IMR-90 (cell line): ENCODE measurements at regions not wholly inside any gene's neighbourhood (a gene's known extent, or its start where the extent isn't known, plus 50 kb on each side); places are given as distances from the start of the nearest gene placed in this dataset.
A peak's percentile ranks its signal among the peaks of the same experiment; 100 is the strongest.

Source experiments
- BHLHE40 ChIP-seq: fragments of 150-350 bp; IDR thresholded peaks from 2 replicates; pipeline ENCODE4 v1.6.1; 2016; ENCODE audit warnings: mild to moderate bottlenecking, low read depth, low read length
- CEBPB ChIP-seq: IDR thresholded peaks from 2 replicates; pipeline ENCODE4 v1.6.1; 2012; ENCODE audit warnings: low read depth, low read length, improper control_type of control experiment
- CTCF ChIP-seq: conservative IDR thresholded peaks from 2 replicates; pipeline ENCODE4 v1.5.1; 2012; ENCODE audit warnings: mild to moderate bottlenecking, low read depth, low read length, improper control_type of control experiment
- ELK1 ChIP-seq: fragments of 150-350 bp; IDR thresholded peaks from 2 replicates; pipeline ENCODE4 v1.6.1; 2016; ENCODE audit warnings: low read depth, mild to moderate bottlenecking, low read length, moderate library complexity, borderline replicate concordance
- MAFK ChIP-seq: IDR thresholded peaks from 2 replicates; pipeline ENCODE4 v1.6.1; 2012; ENCODE audit warnings: low read depth, low read length, improper control_type of control experiment
- MXI1 ChIP-seq: IDR thresholded peaks from 2 replicates; pipeline ENCODE4 v1.6.1; 2012; ENCODE audit warnings: low read depth, mild to moderate bottlenecking, low read length, moderate library complexity, borderline replicate concordance
- POLR2A ChIP-seq: IDR thresholded peaks from 2 replicates; pipeline ENCODE4 v1.6.1; 2012; ENCODE audit warnings: mild to moderate bottlenecking, low read depth, low read length
- RAD21 ChIP-seq: IDR thresholded peaks from 2 replicates; pipeline ENCODE4 v1.6.1; 2012; ENCODE audit warnings: low read length, improper control_type of control experiment
- RCOR1 ChIP-seq: IDR thresholded peaks from 2 replicates; pipeline ENCODE4 v1.6.1; 2012; ENCODE audit warnings: mild to moderate bottlenecking, low read length, improper control_type of control experiment; ENCODE audit not compliant: insufficient replicate concordance
- RFX5 ChIP-seq: IDR thresholded peaks from 2 replicates; pipeline ENCODE4 v1.8.0; 2012; ENCODE audit warnings: low read depth, mild to moderate bottlenecking, low read length, moderate library complexity
- USF2 ChIP-seq: fragments of 150-350 bp; IDR thresholded peaks from 2 replicates; pipeline ENCODE4 v1.6.1; 2017; ENCODE audit warnings: mild to moderate bottlenecking, antibody characterized with exemption, low read length, low read depth

- TF ChIP-seq CTCF, result no peak
- TF ChIP-seq POLR2A, result no peak
- no peak for TF ChIP-seq RCOR1
- TF ChIP-seq CEBPB, result no peak
- no peak for TF ChIP-seq RFX5
- no peak for TF ChIP-seq BHLHE40
- 0 out of 2 replicates have a peak, but pooled peaks have one; percentile 6 for TF ChIP-seq RAD21
- TF ChIP-seq MXI1, result 0 out of 2 replicates have a peak, but pooled peaks have one; percentile 25
- no peak for TF ChIP-seq ELK1
- no peak for TF ChIP-seq MAFK
- no peak for TF ChIP-seq USF2
These were observed 224.6 kb upstream of the CRY1 start for GRCh38 chr12:107317751-107318555.
